ENCODE measurements at regions not wholly inside any gene's neighbourhood (a gene's known extent, or its start where the extent isn't known, plus 50 kb on each side); places are given as distances from the start of the nearest gene placed in this dataset.

GRCh38 chr5:159449925-159450324, 119.6 kb upstream of the IL12B start:
- no peak overlapping the region for H3K4me3 ChIP-seq (ENCODE audit: low read depth, low read length)
- TF ChIP-seq CTCF (IDR thresholded peaks at IDR 0.05; ENCODE audit: insufficient read depth, low read depth, low read length): no peak
- no peak for DNase-seq (ENCODE audit: low read depth)

- no peak for DNase-seq (ENCODE audit: low read depth)
- TF ChIP-seq CTCF (IDR thresholded peaks at IDR 0.05; ENCODE audit: insufficient read depth, low read depth, low read length): no peak
- no peak overlapping the region for H3K4me3 ChIP-seq (ENCODE audit: low read depth, low read length)
Measured at GRCh38 chr5:159450417-159450816, 120.1 kb upstream of the IL12B start.

GRCh38 chr5:159451197-159452052, 121.1 kb upstream of the IL12B start:
- TF ChIP-seq CTCF (IDR thresholded peaks at IDR 0.05; ENCODE audit: insufficient read depth, low read depth, low read length): no peak
- no peak overlapping the region for H3K4me3 ChIP-seq (ENCODE audit: low read depth, low read length)
- peak; percentile 87 for DNase-seq (ENCODE audit: low read depth)

- H3K4me3 ChIP-seq (ENCODE audit: low read depth, low read length): no peak overlapping the region
- DNase-seq (ENCODE audit: low read depth): no peak
- no peak for TF ChIP-seq CTCF (IDR thresholded peaks at IDR 0.05; ENCODE audit: insufficient read depth, low read depth, low read length)
Measured at GRCh38 chr5:159452480-159453167, 122.3 kb upstream of the IL12B start.

- no peak for DNase-seq (ENCODE audit: low read depth)
- H3K4me3 ChIP-seq (ENCODE audit: low read depth, low read length): no peak overlapping the region
- TF ChIP-seq CTCF (IDR thresholded peaks at IDR 0.05; ENCODE audit: insufficient read depth, low read depth, low read length): no peak
Measured at GRCh38 chr5:159453209-159453608, 122.9 kb upstream of the IL12B start.

GRCh38 chr5:159456261-159456660, 126.0 kb upstream of the IL12B start:
- TF ChIP-seq CTCF (IDR thresholded peaks at IDR 0.05; ENCODE audit: insufficient read depth, low read depth, low read length): no peak
- H3K4me3 ChIP-seq (ENCODE audit: low read depth, low read length): no peak overlapping the region
- DNase-seq (ENCODE audit: low read depth): no peak

Measured in fibroblast of villous mesenchyme (primary cell).